K562 (cell line): ENCODE measurements at regions not wholly inside any gene's neighbourhood (a gene's known extent, or its start where the extent isn't known, plus 50 kb on each side); places are given as distances from the start of the nearest gene placed in this dataset.

Experiments
- ATF4 ChIP-seq: fragments of 450-650 bp; formaldehyde crosslinking; IDR thresholded peaks from 2 replicates; pipeline ENCODE4 v1.4.0; 2022; ENCODE audit warnings: mild to moderate bottlenecking, moderate library complexity
- BCL6 ChIP-seq: fragments of 250-450 bp; sonication (Bioruptor Pico); IDR thresholded peaks from 2 replicates; pipeline ENCODE4 v1.4.0; 2020
- E2F6 ChIP-seq, 2 experiments: IDR thresholded peaks; 2 replicates each; pipeline ENCODE4 v1.6.1; 2011; ENCODE audit warnings: borderline replicate concordance in 1 of 2, control low read depth in 1 of 2, low read depth in 1 of 2, low read length in 1 of 2, mild to moderate bottlenecking in 1 of 2, mixed read lengths in 1 of 2, moderate library complexity in 1 of 2; ENCODE audit not compliant: insufficient read depth in 1 of 2, insufficient read length in 1 of 2, poor library complexity in 1 of 2, severe bottlenecking in 1 of 2; ENCODE audit errors: extremely low read depth in 1 of 2
- KAT2B ChIP-seq: IDR thresholded peaks from one replicate; pipeline ENCODE4 v1.6.1; 2012; ENCODE audit warnings: low read depth, mild to moderate bottlenecking, control low read depth, inconsistent platforms, low read length, moderate library complexity
- MYBL2 ChIP-seq, 2 experiments: fragments of 450-650 bp in 1 of 2; sonication (generic) in 1 of 2; formaldehyde crosslinking in 1 of 2; IDR thresholded peaks; 2 replicates each; pipeline versions ENCODE4 v1.6.1 to v1.8.1; 2017 to 2022; ENCODE audit warnings: borderline replicate concordance in 1 of 2, inconsistent platforms in 1 of 2, low read depth in 1 of 2, mild to moderate bottlenecking in 1 of 2, missing genetic modification reagents in 1 of 2, moderate library complexity in 1 of 2
- PHF8 ChIP-seq: fragments of 200-600 bp; sonication (generic); IDR thresholded peaks from 2 replicates; pipeline ENCODE4 v1.6.1; 2012; ENCODE audit warnings: mixed run types, mild to moderate bottlenecking, inconsistent platforms, low read length, moderate library complexity, borderline replicate concordance
- SAFB ChIP-seq: fragments of 200-400 bp; formaldehyde crosslinking; IDR thresholded peaks from 2 replicates; pipeline ENCODE4 v1.6.1; 2017; ENCODE audit warnings: low read depth, low read length, borderline replicate concordance
- SOX6 ChIP-seq: fragments of 450-650 bp; IDR thresholded peaks from 2 replicates; pipeline ENCODE4 v1.6.1; 2014; ENCODE audit warnings: mild to moderate bottlenecking
- ZFP91 ChIP-seq: sonication (generic); formaldehyde crosslinking; IDR thresholded peaks from 2 replicates; pipeline ENCODE4 v1.8.0; 2022; ENCODE audit warnings: mild to moderate bottlenecking, missing genetic modification reagents
- ZKSCAN1 ChIP-seq: fragments of 150-350 bp; IDR thresholded peaks from 2 replicates; pipeline ENCODE4 v1.6.1; 2016; ENCODE audit warnings: low read depth, low read length
- ZNF175 ChIP-seq: fragments of 200-800 bp; sonication (Bioruptor generic); IDR thresholded peaks from 2 replicates; pipeline ENCODE4 v1.6.1; 2016; ENCODE audit warnings: low read depth, mild to moderate bottlenecking, missing genetic modification characterization, missing compliant biosample characterization
- ZNF318 ChIP-seq, 2 experiments: fragments of 450-650 bp; IDR thresholded peaks; 2 replicates each; pipeline ENCODE4 v1.6.1; 2016; ENCODE audit warnings: mild to moderate bottlenecking in 2 of 2, borderline replicate concordance in 1 of 2, low read depth in 1 of 2, moderate library complexity in 1 of 2
- ZNF57 ChIP-seq: fragments of 450-650 bp; formaldehyde crosslinking; IDR thresholded peaks from 2 replicates; pipeline ENCODE4 v1.4.0; 2020; ENCODE audit warnings: mild to moderate bottlenecking, moderate library complexity
- ZNF644 ChIP-seq: fragments of 200-800 bp; sonication (Bioruptor generic); IDR thresholded peaks from 2 replicates; pipeline ENCODE4 v1.6.1; 2016; ENCODE audit warnings: low read depth, missing genetic modification characterization, missing compliant biosample characterization

GRCh38 chr7:106588422-106589197, 72.3 kb downstream of the CCDC71L start (continued):
- TF ChIP-seq ZNF318 (IDR thresholded peaks at IDR 0.05; ENCODE audit: borderline replicate concordance in 1 of 2, low read depth in 1 of 2) (no peak), BCL6 (CRISPR knock-in tag) (no peak), ZKSCAN1 (no peak), ZNF644 (tag) (peak; percentile 83; the same call in 1 of the 2 replicates), MYBL2 (IDR thresholded peaks at IDR 0.05; ENCODE audit: low read depth) (no peak), MYBL2 (CRISPR knock-in tag; IDR thresholded peaks at IDR 0.05; ENCODE audit: borderline replicate concordance) (no peak), ZNF175 (CRISPR knock-in tag) (no peak), ATF4 (CRISPR knock-in tag) (0 out of 2 replicates have a peak, but pooled peaks have one; percentile 10), ZNF57 (CRISPR knock-in tag) (no peak), SOX6 (peak; percentile 83), PHF8 (no peak), KAT2B (no peak), ZFP91 (no peak), E2F6 (IDR thresholded peaks at IDR 0.05; ENCODE audit: borderline replicate concordance in 1 of 2, extremely low read depth in 1 of 2, insufficient read depth in 1 of 2, insufficient read length in 1 of 2, low read depth in 1 of 2, low read length in 1 of 2, poor library complexity in 1 of 2, severe bottlenecking in 1 of 2) (peak in 1 of 2 experiments; percentile 10), SAFB (no peak)
